Endometrium (tissue), 2 donors: ENCODE measurements at regions not wholly inside any gene's neighbourhood (a gene's known extent, or its start where the extent isn't known, plus 50 kb on each side); places are given as distances from the start of the nearest gene placed in this dataset.
"Not testable (repeated sequence)": the region's sequence is repeated elsewhere in the genome, so short reads cannot be mapped to it uniquely, and the experiment has no call there.

Experiments used
- FAIRE-seq: peaks from 2 replicates; lab custom pipeline; 2012; peaks lifted over from hg19 to GRCh38; lab: Jason Lieb, UNC
- donor health status: control.
- donor health status: control.

DNA sequence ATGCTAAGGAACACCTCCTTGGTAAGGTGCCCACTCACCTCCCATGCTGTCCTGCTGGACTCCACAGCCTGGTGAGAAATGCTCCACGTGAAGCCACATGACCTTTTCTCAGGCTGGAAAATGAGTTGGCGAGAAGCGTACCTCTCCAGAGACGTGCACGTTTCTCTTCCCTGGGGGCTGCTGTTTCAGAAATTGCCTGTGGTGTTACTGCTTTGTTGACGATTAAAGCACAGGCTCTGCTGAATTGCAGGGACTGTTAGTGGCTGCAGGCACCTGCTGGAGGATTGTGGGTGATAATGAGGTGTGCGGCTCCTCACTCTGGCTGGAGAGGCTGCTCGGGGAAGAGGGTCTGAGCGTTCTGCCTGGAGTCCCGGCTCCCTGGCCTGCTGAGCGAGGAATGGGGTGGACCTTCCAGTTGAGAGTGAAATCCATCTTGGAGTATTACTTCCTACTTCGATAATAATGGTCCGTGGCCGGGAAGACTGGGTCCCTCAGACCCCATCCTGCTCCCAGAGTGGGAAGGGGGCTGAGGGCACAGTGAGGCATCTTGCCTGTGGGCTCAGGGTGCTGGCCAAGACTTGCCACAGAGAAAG, 199.3 kb upstream of the HDAC4 start:
- FAIRE-seq, result no peak

DNA sequence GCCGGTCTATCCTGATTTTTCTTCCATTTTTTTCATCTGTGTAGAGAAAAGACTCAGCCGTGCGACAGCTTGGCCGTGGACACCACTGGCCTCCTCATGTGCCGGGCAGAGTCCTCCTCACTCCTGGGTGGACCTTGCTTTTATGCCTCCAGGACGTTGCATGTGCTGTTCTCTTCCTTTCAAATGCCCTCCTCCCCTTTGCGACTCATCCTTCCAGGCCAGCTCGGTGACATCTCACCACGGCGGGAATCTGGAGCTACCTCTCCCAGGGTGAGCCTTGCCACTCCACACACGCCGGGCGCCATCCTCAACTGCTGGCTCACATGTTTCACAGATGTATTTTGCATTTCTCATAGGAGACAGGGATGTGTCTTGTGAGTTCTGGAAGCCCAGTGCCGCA, 198.5 kb upstream of the HDAC4 start:
- FAIRE-seq, result no peak

GRCh38 chr2:239598732-239599090, 197.9 kb upstream of the HDAC4 start:
- FAIRE-seq, result no peak

- no peak for FAIRE-seq
Observed at GRCh38 chr2:239598011-239598731, 197.4 kb upstream of the HDAC4 start.

GRCh38 chr2:239597216-239597615, 196.4 kb upstream of the HDAC4 start:
- FAIRE-seq, result no peak

GRCh38 chr2:239596792-239597191, 196.0 kb upstream of the HDAC4 start:
- FAIRE-seq, result no peak

GRCh38 chr2:239596253-239596652, 195.4 kb upstream of the HDAC4 start:
- FAIRE-seq, result no peak

- no peak for FAIRE-seq
Observed at GRCh38 chr2:239595726-239596125, 194.9 kb upstream of the HDAC4 start.

GRCh38 chr2:239594772-239595608, 194.2 kb upstream of the HDAC4 start:
- no peak for FAIRE-seq

DNA sequence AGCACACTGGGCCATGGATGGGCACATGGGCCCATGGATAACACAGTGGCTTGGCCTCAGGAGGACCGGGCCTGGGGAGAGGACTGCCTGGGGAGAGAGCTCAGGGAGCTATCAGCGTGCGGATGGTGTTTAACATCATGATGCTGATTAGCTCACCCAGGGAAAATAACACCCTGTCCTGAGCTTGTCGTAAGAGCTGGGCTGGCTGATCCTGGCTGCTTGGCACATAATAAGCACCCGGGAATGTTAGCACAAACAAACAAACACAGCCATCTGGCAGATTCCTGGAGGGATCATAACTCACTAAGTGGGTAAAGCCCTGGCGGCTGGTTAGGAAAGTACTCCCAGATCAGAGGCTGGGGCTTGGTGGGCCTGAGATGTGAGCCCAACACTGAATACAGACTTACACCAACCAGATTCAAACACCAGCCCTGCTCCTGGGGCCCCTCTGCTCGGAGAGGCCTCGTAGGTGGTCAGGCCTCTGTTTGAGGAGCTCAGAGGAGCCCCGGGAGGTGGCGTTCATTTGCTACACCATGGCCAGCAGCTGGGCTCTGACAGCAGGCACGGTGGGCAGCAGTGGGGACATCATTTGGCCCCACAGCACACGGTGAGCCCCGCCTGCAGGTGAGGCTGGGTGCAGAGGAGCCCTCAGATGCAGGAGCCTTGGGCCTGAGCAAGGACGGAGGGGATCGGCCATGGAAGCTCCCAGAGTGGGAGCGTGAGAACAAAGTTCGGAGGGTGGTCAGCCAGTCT, 193.4 kb upstream of the HDAC4 start:
- no peak for FAIRE-seq

DNA sequence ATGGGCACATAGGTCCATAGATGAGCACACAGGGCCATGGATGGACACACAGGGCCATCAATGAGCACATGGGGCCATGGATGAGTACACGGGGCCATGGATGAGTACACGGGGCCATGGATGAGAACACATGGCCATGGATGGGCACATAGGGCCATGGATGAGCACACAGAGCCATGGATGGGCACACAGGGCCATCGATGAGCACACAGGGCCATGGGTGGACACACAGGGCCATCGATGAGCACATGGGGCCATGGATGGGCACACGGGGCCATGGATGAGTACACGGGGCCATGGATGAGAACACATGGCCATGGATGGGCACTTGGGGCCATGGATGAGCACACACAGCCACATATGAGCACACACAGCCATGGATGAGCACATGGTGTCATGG, 192.6 kb upstream of the HDAC4 start:
- FAIRE-seq, result no peak

DNA sequence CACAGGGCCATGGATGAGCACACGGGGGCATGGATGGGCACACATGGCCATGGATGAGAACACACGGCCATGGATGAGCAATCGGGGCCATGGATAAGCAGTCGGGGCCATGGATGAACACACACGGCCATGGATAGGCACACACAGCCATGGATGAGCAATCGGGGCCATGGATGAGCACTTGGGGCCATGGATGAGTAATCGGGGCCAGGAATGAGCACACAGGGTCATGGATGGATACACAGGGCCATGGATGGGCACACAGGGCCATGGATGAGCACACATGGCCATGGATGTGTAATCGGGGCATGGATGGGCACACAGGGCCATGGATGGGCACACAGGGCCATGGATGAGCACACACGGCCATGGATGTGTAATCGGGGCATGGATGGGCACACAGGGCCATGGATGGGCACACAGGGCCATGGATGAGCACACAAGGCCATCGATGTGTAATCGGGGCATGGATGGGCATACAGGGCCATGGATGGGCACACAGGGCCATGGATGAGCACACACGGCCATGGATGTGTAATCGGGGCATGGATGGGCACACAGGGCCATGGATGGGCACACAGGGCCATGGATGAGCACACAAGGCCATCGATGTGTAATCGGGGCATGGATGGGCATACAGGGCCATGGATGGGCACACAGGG, 191.9 kb upstream of the HDAC4 start:
- FAIRE-seq, result not testable (repeated sequence)

- FAIRE-seq, result no peak
Observed at GRCh38 chr2:239590995-239591915, 190.4 kb upstream of the HDAC4 start.

DNA sequence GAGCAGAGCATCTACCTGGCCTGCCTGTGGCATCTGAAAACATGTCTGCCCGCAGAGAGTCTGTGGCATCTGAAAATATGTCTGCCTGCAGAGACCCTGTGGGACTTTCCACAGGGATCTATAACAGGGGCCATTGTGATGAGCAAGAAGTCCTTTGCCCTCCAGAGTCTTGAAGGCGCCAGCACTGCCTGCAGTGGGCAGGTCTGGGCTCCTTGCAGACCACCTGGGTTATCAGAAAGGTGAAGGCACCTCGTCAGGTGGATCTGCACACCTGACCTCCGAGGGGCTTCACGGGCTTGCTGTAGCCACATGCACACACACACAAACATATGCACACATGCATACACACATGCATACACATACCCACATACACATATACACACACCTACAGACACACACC, 189.5 kb upstream of the HDAC4 start:
- no peak for FAIRE-seq

- no peak for FAIRE-seq
Observed at GRCh38 chr2:239589833-239590232, 189.0 kb upstream of the HDAC4 start.

DNA sequence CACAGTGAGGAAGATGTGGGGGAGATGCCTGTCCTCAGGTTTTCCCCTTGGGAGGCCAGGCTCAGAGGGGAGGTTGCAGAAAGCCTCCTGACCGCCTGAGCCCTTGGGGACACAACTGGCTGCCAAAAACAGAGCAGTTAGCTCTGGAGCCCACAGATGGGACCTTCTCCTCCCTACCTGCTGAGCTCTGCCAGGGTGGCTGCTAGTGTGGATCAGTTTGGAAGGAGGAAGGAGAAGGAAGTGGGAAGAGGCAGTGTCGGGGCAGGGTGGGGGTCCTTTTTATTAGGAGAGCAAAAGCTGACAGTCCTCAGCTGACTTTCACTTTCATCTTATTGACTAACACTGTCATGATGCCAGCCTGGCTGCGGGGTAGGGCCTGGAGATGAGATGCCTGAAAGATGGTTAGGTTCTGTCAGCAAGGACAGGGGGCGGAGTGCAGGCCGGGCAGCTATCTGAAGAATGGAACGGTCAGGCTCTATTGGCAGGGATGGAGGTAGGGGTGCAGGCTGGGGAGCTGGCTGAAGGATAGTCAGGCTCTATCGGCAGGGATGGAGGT, 188.5 kb upstream of the HDAC4 start:
- no peak for FAIRE-seq

DNA sequence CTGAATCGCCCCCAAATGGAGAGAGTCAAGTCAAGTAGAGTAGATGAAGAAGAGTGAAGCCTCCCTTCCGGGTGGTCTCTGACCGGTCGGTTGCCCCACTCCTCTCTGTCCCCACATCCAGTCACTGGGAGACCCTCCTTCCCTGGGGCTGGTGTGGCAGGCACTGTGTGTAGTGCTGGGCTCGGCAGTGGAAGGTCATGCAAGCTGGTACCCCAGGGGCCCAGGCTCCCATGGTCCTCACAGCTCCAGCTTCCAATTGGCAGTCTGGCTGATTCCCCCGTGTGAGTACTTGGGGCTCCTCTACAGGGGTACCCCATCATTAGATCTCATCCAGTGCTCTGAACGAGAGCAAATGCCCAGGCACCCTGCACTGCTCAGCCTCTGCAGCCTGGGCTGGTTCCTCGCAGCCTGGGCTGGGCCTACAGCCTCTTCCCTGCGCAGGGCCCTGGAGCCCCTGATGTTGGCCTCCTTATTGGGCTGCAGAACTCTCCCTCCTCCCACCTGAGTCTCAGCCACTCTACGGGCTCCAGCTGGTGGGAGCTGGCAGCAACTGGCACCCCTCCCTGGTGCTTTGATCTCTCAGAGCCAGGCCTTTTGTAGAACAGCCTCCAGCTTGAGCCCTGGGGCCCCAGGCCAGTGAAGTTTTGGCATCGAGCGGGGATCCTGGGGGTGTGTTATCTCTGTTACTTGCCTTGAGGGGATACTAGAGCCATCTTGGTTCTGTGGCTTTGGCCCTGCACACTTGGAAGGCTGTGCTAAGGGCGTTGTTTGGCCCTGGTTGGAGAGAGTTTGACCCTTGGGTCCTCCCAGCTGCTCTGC, 187.8 kb upstream of the HDAC4 start:
- FAIRE-seq, result no peak

DNA sequence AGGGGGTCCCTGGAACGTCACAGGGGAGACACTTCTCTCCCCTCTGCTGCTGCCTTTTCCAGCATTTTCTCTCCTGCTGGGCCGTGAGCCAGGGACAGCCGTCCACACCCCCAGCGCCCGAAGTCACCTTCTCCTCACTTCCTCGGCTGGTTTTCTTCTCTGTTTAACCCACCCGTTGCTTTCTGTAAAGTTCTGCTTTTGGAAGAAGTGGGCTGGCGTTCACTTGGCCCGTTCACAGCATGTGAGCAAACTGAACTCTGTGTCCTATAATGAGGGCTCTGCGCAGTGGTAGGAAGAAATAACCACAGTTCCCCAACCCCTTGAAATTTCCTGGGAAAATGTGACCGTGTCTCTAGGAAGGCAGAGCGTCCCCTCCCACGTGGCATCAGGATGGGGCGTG, 187.0 kb upstream of the HDAC4 start:
- no peak for FAIRE-seq

DNA sequence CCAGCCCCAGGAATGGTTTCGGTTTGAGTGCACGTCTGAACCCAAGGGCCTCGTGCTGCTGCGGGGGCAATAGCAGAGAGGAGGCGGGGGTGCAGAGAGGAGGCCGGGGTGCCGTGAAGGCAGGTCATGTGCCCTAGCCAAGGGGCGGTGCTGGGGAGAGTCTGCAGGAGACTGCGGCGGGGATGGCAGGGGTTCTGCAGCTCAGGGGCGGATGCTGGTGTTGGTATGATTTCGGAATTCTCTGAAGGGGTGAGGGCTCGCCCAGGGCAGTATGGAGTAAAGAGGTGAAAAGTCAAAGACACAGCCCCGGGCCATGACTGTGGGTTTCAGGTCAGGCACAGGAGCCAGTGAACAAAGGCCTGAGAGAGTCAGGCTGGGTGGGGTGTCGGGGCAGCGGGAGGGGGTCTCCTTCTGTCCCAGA, 186.5 kb upstream of the HDAC4 start:
- FAIRE-seq, result no peak
